ENCODE measurements at regions not wholly inside any gene's neighbourhood (a gene's known extent, or its start where the extent isn't known, plus 50 kb on each side); places are given as distances from the start of the nearest gene placed in this dataset.

- Histone ChIP-seq H3K4me3 (peak overlapping the region; percentile 32), H3K79me2 (peaks cover 27% of the 10 kb centered on the region), H3K9me2 (replicated peaks; ENCODE audit: insufficient read depth) (no peaks in the 10 kb centered on the region), H3K36me3 (replicated peaks; ENCODE audit: insufficient read depth, low read depth) (no peaks in the 10 kb centered on the region), H3K4me2 (peak overlapping the region; percentile 82), H3K27ac (peak overlapping the region; percentile 72), H3K4me1 (ENCODE audit: insufficient read depth) (no peaks in the 10 kb centered on the region), H2AFZ (peak overlapping the region; percentile 83), H3K9me3 (ENCODE audit: low read depth) (no peaks in the 10 kb centered on the region), H3K27me3 (no peaks in the 10 kb centered on the region), H4K20me1 (ENCODE audit: insufficient read depth, poor library complexity, severe bottlenecking) (no peaks in the 10 kb centered on the region)
- TF ChIP-seq CTCF (IDR thresholded peaks at IDR 0.05; ENCODE audit: poor library complexity) (peak; percentile 80), EZH2 (IDR thresholded peaks at IDR 0.05; ENCODE audit: borderline replicate concordance) (no peak)
- DNase-seq (ENCODE audit: low spot score) = peak; percentile 87
- 2% methylated on average over 17 of the region's 17 CpGs for WGBS (ENCODE audit: low lambda C conversion rate, missing lambda C conversion rate)
These were observed 103.2 kb upstream of the BEND6 start for GRCh38 chr6:56851541-56852259.

GRCh38 chr6:56851074-56851473, 103.8 kb upstream of the BEND6 start:
- peak; percentile 33 for DNase-seq (ENCODE audit: low spot score)
- TF ChIP-seq CTCF (IDR thresholded peaks at IDR 0.05; ENCODE audit: poor library complexity) (no peak), EZH2 (IDR thresholded peaks at IDR 0.05; ENCODE audit: borderline replicate concordance) (no peak), EZH2phosphoT487 (IDR thresholded peaks at IDR 0.05; ENCODE audit: low read depth, severe bottlenecking, unreplicated experiment) (no peak)
- no peaks in the 10 kb centered on the region for H4K20me1 ChIP-seq (ENCODE audit: insufficient read depth, poor library complexity, severe bottlenecking)
- peak overlapping the region; percentile 32 for H3K4me3 ChIP-seq
- H3K36me3 ChIP-seq (replicated peaks; ENCODE audit: insufficient read depth, low read depth) = no peaks in the 10 kb centered on the region
- no peaks in the 10 kb centered on the region for H3K9me3 ChIP-seq (ENCODE audit: low read depth)
- H3K4me1 ChIP-seq (ENCODE audit: insufficient read depth) = no peaks in the 10 kb centered on the region
- H3K4me2 ChIP-seq = peak overlapping the region; percentile 82
- H3K27me3 ChIP-seq = no peaks in the 10 kb centered on the region
- H3K9me2 ChIP-seq (replicated peaks; ENCODE audit: insufficient read depth) = no peaks in the 10 kb centered on the region
- H3K79me2 ChIP-seq = peaks cover 27% of the 10 kb centered on the region
- WGBS (ENCODE audit: low lambda C conversion rate, missing lambda C conversion rate) = 13% methylated on average over 9 of the region's 9 CpGs
- H2AFZ ChIP-seq = peak overlapping the region; percentile 51
- peak overlapping the region; percentile 72 for H3K27ac ChIP-seq

- H3K4me2 ChIP-seq = peak overlapping the region; percentile 82
- 57% methylated on average over 4 of the region's 4 CpGs for WGBS (ENCODE audit: low lambda C conversion rate, missing lambda C conversion rate)
- H3K79me2 ChIP-seq = peaks cover 27% of the 10 kb centered on the region
- H3K27me3 ChIP-seq = no peaks in the 10 kb centered on the region
- H4K20me1 ChIP-seq (ENCODE audit: insufficient read depth, poor library complexity, severe bottlenecking) = no peaks in the 10 kb centered on the region
- H3K9me3 ChIP-seq (ENCODE audit: low read depth) = no peaks in the 10 kb centered on the region
- H3K36me3 ChIP-seq (replicated peaks; ENCODE audit: insufficient read depth, low read depth) = no peaks in the 10 kb centered on the region
- peak overlapping the region; percentile 32 for H3K4me3 ChIP-seq
- DNase-seq (ENCODE audit: low spot score) = no peak
- no peaks in the 10 kb centered on the region for H3K9me2 ChIP-seq (replicated peaks; ENCODE audit: insufficient read depth)
- H3K27ac ChIP-seq = peak overlapping the region; percentile 72
- TF ChIP-seq EZH2 (IDR thresholded peaks at IDR 0.05; ENCODE audit: borderline replicate concordance) (no peak), EZH2phosphoT487 (IDR thresholded peaks at IDR 0.05; ENCODE audit: low read depth, severe bottlenecking, unreplicated experiment) (no peak), CTCF (IDR thresholded peaks at IDR 0.05; ENCODE audit: poor library complexity) (no peak)
- H2AFZ ChIP-seq = peak overlapping the region; percentile 51
- H3K4me1 ChIP-seq (ENCODE audit: insufficient read depth) = peaks cover 3% of the 10 kb centered on the region
These were observed 104.3 kb upstream of the BEND6 start for GRCh38 chr6:56850626-56851025.
